ENCODE measurements at regions not wholly inside any gene's neighbourhood (a gene's known extent, or its start where the extent isn't known, plus 50 kb on each side); places are given as distances from the start of the nearest gene placed in this dataset.
"Not testable (repeated sequence)": the region's sequence is repeated elsewhere in the genome, so short reads cannot be mapped to it uniquely, and the experiment has no call there.

GRCh38 chr3:22392859-22393258, 641.8 kb upstream of the ZNF385D start:
- Histone ChIP-seq H3K36me3 (no peaks in the 10 kb centered on the region), H3K27ac (replicated peaks) (no peak overlapping the region), H3K4me3 (no peak overlapping the region), H3K27me3 (ENCODE audit: low read depth) (no peaks in the 10 kb centered on the region), H3K4me1 (no peaks in the 10 kb centered on the region), H3K9me3 (replicated peaks) (peaks cover 6% of the 10 kb centered on the region)
- intact Hi-C loops (cut with micrococcal nuclease), result no loop called here
- no peak for DNase-seq
- TF ChIP-seq CTCF (IDR thresholded peaks at IDR 0.05; ENCODE audit: borderline replicate concordance), result no peak

GRCh38 chr3:22399566-22399965, 648.6 kb upstream of the ZNF385D start:
- intact Hi-C loops (cut with micrococcal nuclease), result no loop called here
- Histone ChIP-seq H3K36me3 (no peaks in the 10 kb centered on the region), H3K27ac (replicated peaks) (no peak overlapping the region), H3K4me3 (no peak overlapping the region), H3K9me3 (replicated peaks) (peaks cover 23% of the 10 kb centered on the region), H3K4me1 (no peaks in the 10 kb centered on the region), H3K27me3 (ENCODE audit: low read depth) (no peaks in the 10 kb centered on the region)
- DNase-seq, result no peak
- TF ChIP-seq CTCF (IDR thresholded peaks at IDR 0.05; ENCODE audit: borderline replicate concordance), result no peak

GRCh38 chr3:22401499-22401898, 650.5 kb upstream of the ZNF385D start:
- DNase-seq, result no peak
- intact Hi-C loops (cut with micrococcal nuclease), result no loop called here
- Histone ChIP-seq H3K9me3 (replicated peaks) (peaks cover 23% of the 10 kb centered on the region), H3K27ac (replicated peaks) (no peak overlapping the region), H3K4me1 (no peaks in the 10 kb centered on the region), H3K27me3 (ENCODE audit: low read depth) (no peaks in the 10 kb centered on the region), H3K4me3 (no peak overlapping the region), H3K36me3 (no peaks in the 10 kb centered on the region)
- no peak for TF ChIP-seq CTCF (IDR thresholded peaks at IDR 0.05; ENCODE audit: borderline replicate concordance)

GRCh38 chr3:22414239-22414638, 663.2 kb upstream of the ZNF385D start:
- no peak for TF ChIP-seq CTCF (IDR thresholded peaks at IDR 0.05; ENCODE audit: borderline replicate concordance)
- intact Hi-C loops (cut with micrococcal nuclease), result no loop called here
- Histone ChIP-seq H3K36me3 (no peaks in the 10 kb centered on the region), H3K27me3 (ENCODE audit: low read depth) (no peaks in the 10 kb centered on the region), H3K4me1 (no peaks in the 10 kb centered on the region), H3K4me3 (no peak overlapping the region), H3K27ac (replicated peaks) (no peak overlapping the region), H3K9me3 (replicated peaks) (peaks cover 20% of the 10 kb centered on the region)
- DNase-seq, result no peak

GRCh38 chr3:22416838-22417446, 665.9 kb upstream of the ZNF385D start:
- H3K27ac ChIP-seq (replicated peaks); intact Hi-C loops (cut with micrococcal nuclease); H3K4me1 ChIP-seq; H3K4me3 ChIP-seq; H3K27me3 ChIP-seq (ENCODE audit: low read depth); DNase-seq; H3K36me3 ChIP-seq: not testable (repeated sequence)
- H3K9me3 ChIP-seq (replicated peaks), result peaks cover 16% of the 10 kb centered on the region

- no peak overlapping the region for H3K27ac ChIP-seq (replicated peaks)
- no peak for TF ChIP-seq CTCF (IDR thresholded peaks at IDR 0.05; ENCODE audit: borderline replicate concordance)
- intact Hi-C loops (cut with micrococcal nuclease), result no loop called here
- DNase-seq, result no peak
- H3K4me1 ChIP-seq, result no peaks in the 10 kb centered on the region
- peaks cover 16% of the 10 kb centered on the region for H3K9me3 ChIP-seq (replicated peaks)
- no peaks in the 10 kb centered on the region for H3K36me3 ChIP-seq
- no peak overlapping the region for H3K4me3 ChIP-seq
- H3K27me3 ChIP-seq (ENCODE audit: low read depth), result no peaks in the 10 kb centered on the region
Measured at GRCh38 chr3:22419261-22419660, 668.3 kb upstream of the ZNF385D start.

All from left ventricle myocardium inferior (tissue), 1 donor.